HG02870 (cell line): ENCODE measurements at regions not wholly inside any gene's neighbourhood (a gene's known extent, or its start where the extent isn't known, plus 50 kb on each side); places are given as distances from the start of the nearest gene placed in this dataset.
"Not testable (repeated sequence)": the region's sequence is repeated elsewhere in the genome, so short reads cannot be mapped to it uniquely, and the experiment has no call there.

Source experiments
- ATAC-seq: cut with Tn5 transposase; IDR thresholded peaks from one replicate; pipeline ENCODE4 v1.9.1; 2021; ENCODE audit warnings: mild to moderate bottlenecking, moderate library complexity; ENCODE audit not compliant: unreplicated experiment

GRCh38 chr2:224263571-224264043, 138.3 kb downstream of the FAM124B start:
- no peak for ATAC-seq

- ATAC-seq = no peak
Observed at GRCh38 chr2:224261326-224261725, 140.6 kb downstream of the FAM124B start.

DNA sequence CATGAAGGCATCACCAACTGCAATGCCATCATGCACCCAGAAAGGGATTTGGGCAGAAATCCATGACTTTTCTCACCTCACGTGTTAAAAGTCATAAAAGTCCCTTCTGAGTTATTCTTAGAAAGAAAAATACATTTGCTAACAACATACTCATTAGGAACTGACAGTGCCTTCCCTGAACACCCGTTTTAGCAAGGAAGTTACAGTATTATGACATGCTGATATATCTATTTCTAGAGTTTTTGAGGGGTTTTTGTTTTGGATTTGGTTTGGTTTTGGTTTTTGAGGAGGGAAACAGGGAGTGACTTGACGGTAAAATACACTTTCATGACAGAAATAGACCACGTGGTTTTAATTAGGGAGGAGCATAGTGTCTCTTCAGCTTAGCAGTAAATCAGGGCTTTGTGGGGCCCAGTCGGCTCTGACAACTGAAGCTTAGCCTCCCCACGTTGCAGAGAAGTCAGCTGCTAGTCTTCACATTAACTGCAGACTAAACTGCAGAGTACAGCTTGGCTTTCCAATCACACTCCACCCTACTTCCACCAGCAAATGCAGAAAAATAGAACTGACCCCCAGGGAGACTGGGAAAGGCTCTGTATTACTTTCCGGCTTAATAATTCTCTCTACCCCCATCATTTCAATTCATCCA, 141.4 kb downstream of the FAM124B start:
- ATAC-seq = no peak

GRCh38 chr2:224259831-224260230, 142.1 kb downstream of the FAM124B start:
- no peak for ATAC-seq

DNA sequence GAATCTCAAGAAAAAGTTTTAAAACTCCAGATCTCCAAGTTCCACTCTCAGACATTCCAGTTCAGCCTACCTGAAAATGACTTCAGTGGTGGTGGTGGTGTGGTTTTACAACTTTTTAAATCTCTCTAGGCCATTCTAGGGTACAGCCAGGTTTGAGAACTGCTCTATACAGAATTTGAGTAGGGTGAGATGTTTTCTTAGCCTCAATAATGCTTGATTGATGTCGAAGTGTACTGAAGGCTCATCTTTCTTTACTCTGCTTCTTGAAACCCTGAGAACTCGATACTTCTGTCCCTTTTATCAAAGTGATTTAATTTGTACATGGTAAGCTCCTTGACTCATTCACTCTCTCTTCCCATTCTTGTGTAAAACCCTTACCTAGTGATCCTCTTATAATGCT, 143.8 kb downstream of the FAM124B start:
- ATAC-seq = no peak

- ATAC-seq = no peak
Observed at GRCh38 chr2:224257156-224257555, 144.8 kb downstream of the FAM124B start.

DNA sequence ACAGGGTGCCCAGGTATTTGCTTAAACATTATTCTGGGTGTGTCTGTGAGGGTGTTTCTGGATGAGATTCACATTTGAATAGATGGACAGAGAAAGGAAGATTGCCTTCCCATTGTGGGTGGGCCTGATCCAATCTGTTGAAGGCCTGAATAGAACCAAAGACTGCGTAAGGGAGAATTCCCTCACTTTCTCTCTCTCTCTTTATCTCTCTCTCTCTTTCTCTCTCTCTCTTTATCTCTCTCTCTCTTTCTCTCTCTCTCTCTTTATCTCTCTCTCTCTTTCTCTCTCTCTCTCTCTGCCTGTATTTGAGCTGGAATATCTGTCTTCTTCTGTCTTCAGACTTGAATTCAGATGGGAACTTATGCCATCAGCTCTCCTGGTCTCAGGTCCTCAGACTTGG, 148.4 kb downstream of the FAM124B start:
- ATAC-seq = no peak

GRCh38 chr2:224252631-224253030, 149.3 kb downstream of the FAM124B start:
- ATAC-seq = no peak

- no peak for ATAC-seq
Observed at GRCh38 chr2:224248944-224249371, 152.9 kb downstream of the FAM124B start.

DNA sequence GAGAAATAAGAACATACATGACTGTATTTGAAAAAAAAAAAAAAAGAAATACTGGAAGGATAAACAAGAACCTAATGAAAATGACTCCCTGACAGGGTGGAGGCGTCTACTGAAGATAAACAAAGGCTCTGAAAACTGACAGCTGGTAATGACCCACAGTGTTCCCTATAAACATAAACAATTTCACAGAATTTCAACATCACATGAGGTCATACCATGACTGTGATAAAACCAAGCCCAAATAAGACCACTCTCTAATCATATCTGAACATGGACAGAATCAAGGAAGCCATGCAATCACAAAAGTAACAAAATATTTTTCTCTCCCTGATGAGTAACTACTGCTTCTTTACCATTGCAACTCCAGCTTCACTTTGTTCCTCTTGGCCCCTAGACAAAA, 159.3 kb downstream of the FAM124B start:
- ATAC-seq = no peak

GRCh38 chr2:224241812-224242211, 160.1 kb downstream of the FAM124B start:
- no peak for ATAC-seq

DNA sequence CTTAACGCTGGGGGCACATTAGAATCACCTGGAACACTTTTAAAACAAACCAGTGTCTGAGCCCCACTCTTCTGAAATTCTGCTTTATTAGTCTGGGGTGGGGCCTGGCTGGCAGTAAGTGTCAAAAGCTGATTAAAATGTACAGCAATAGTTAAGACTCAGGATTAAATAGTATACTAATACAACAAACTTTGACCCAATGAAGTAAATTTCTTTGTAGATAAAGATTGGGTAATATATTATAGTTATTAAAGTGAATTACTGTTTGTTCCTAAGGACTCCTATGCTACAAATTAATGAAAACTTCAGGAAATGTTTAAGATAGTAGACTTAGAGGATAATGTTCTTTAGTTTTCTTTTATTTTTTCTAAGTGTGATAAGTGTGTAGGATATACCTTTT, 160.9 kb downstream of the FAM124B start:
- no peak for ATAC-seq

- ATAC-seq = no peak
Observed at GRCh38 chr2:224223851-224224555, 177.9 kb downstream of the FAM124B start.

DNA sequence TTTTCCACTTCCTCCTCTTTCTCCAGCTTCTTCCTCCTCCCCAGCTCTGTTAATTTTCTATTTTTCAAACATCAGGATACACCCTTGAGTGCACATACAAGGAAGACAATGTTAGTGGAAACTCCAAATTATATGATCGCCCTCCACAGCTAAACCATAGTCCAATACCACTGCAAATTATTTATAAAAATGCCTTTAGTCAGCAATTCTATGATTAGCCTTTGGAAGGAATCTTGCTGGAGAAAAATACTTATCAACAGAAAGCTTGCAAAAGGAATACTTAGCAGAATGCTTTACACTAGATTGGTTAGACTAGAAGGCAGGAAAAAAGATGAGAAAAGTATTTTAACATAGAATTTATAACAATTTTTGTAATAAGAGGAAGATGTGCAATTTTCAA, 178.9 kb downstream of the FAM124B start:
- no peak for ATAC-seq

- ATAC-seq = no peak
Observed at GRCh38 chr2:224222291-224222690, 179.6 kb downstream of the FAM124B start.

- no peak for ATAC-seq
Observed at GRCh38 chr2:224221455-224221913, 180.4 kb downstream of the FAM124B start.

- ATAC-seq = no peak
Observed at GRCh38 chr2:224220586-224221255, 181.2 kb downstream of the FAM124B start.

DNA sequence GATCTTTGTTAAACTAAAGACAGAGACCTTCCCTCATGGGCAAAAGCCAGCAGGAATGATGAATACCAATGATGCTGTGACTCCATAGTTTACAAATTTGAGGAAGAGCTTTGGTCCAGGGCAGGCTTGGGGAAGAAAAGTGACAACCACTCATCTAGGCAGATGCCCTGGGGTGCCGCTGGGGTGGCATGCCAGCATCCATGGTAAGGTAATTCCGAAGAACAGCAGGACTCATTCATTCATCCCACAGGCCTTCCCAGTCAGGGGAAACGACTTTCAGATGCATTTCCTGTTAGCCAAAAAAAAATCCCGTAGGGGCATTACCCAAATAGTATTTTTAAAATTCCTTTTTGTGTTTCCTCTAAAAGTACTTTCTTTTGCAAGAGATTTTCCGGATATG, 180.7 kb upstream of the SERPINE2 start:
- ATAC-seq = no peak

GRCh38 chr2:224217962-224218347, 178.9 kb upstream of the SERPINE2 start:
- no peak for ATAC-seq

DNA sequence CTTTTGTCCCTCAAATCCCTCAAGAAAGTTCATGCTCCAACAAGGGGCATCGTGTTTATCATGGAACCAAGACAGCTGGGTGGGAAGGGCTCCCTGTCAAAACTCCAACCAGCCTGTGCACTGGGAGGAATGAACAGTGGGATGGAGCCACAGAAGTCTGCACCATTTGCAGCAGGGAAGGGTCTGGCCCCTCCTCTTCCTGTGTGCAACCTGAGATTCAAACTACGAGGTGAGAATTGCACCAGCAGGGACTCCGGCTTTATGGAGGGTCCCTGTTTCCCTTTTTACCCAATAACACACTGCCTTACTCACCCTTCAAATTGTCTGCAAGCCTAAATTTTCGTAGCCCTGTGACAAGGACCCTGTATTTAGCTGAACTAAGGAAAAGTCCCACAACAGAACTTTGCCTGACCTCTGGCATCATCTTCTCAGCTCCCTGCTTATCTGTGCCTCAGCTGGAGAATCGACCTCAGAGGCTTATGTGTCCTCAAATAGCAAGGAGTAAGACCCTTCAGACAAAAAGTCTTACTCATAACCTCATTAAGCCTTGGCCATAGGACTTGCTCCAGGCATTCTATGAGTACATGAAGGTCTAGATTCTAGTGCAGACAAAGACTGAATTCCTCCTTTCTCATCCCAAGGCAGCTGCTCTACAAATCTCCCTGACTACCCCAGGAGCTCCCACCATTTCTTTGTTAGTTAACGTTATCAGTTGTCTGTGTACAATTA, 178.3 kb upstream of the SERPINE2 start:
- ATAC-seq = no peak

DNA sequence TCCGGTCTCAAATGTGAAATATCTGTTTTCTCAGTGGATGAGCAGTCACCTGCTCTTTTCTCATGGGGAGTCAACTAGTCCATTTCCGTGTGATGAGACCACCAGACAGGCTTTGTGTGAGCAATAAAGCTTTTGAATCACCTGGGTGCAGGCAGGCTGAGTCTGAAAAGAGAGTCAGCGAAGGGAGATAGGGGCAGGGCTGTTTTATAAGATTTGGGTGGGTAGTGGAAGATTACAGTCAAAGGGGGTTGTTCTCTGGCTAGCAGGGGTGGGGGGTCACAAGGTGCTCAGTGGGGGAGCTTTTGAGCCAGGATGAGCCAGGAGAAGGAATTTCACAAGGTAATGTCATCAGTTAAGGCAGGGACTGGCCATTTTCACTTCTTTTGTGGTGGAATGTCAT, 176.5 kb upstream of the SERPINE2 start:
- ATAC-seq = not testable (repeated sequence)
